Activated CD4-positive, alpha-beta T cell treated with anti-CD3 and anti-CD28 coated beads, Interleukin-2, amount 10 ng/mL, durations not matched to agents 24 days and 14 days (primary cell): ENCODE measurements at regions not wholly inside any gene's neighbourhood (a gene's known extent, or its start where the extent isn't known, plus 50 kb on each side); places are given as distances from the start of the nearest gene placed in this dataset.

ENCODE experiments used
- DNase-seq: peaks from one replicate; pipeline ENCODE4 v3.0.0; 2022
- H3K27ac Mint-ChIP-seq: one replicate; pipeline ENCODE4 v1.8.0; 2022; ENCODE audit warnings: mild to moderate bottlenecking, mixed read lengths
- H3K27me3 Mint-ChIP-seq: one replicate; pipeline ENCODE4 v1.8.0; 2022; ENCODE audit warnings: mixed read lengths
- H3K36me3 Mint-ChIP-seq: one replicate; pipeline ENCODE4 v1.8.0; 2022; ENCODE audit warnings: low read depth, mild to moderate bottlenecking, mixed read lengths
- H3K4me1 Mint-ChIP-seq: one replicate; pipeline ENCODE4 v1.8.0; 2021; ENCODE audit warnings: mixed read lengths
- H3K4me3 Mint-ChIP-seq: one replicate; pipeline ENCODE4 v1.8.0; 2022; ENCODE audit warnings: mild to moderate bottlenecking, moderate library complexity, mixed read lengths
- H3K9me3 Mint-ChIP-seq: one replicate; pipeline ENCODE4 v1.8.0; 2021; ENCODE audit warnings: mixed read lengths
- intact Hi-C: fragments of 100-400 bp; cut with micrococcal nuclease; formaldehyde crosslinking; loops from one replicate; pipeline ENCODE4 v1.15.1; 2023

- H3K9me3 Mint-ChIP-seq: peaks cover 4% of the 10 kb centered on the region
- intact Hi-C loops: no loop called here
- no peaks in the 10 kb centered on the region for H3K27me3 Mint-ChIP-seq
- H3K36me3 Mint-ChIP-seq: no peaks in the 10 kb centered on the region
- H3K27ac Mint-ChIP-seq: no peak overlapping the region
- no peak overlapping the region for H3K4me3 Mint-ChIP-seq
- no peaks in the 10 kb centered on the region for H3K4me1 Mint-ChIP-seq
- no peak for DNase-seq
Measured at GRCh38 chr3:117165601-117166051, 456.0 kb downstream of the TUSC7 start.

GRCh38 chr3:117168896-117169295 lies 459.3 kb downstream of the TUSC7 start:
- H3K4me1 Mint-ChIP-seq: no peaks in the 10 kb centered on the region
- no peaks in the 10 kb centered on the region for H3K9me3 Mint-ChIP-seq
- no peaks in the 10 kb centered on the region for H3K36me3 Mint-ChIP-seq
- H3K27ac Mint-ChIP-seq: no peak overlapping the region
- intact Hi-C loops: no loop called here
- H3K4me3 Mint-ChIP-seq: no peak overlapping the region
- no peak for DNase-seq
- no peaks in the 10 kb centered on the region for H3K27me3 Mint-ChIP-seq

GRCh38 chr3:117170094-117170493 lies 460.5 kb downstream of the TUSC7 start:
- Mint-ChIP-seq H3K4me3 (no peak overlapping the region), H3K36me3 (no peaks in the 10 kb centered on the region), H3K27ac (no peak overlapping the region), H3K9me3 (no peaks in the 10 kb centered on the region), H3K27me3 (no peaks in the 10 kb centered on the region), H3K4me1 (no peaks in the 10 kb centered on the region)
- intact Hi-C loops: no loop called here
- DNase-seq: no peak

GRCh38 chr3:117171124-117171523 lies 461.5 kb downstream of the TUSC7 start:
- no peaks in the 10 kb centered on the region for H3K36me3 Mint-ChIP-seq
- H3K9me3 Mint-ChIP-seq: no peaks in the 10 kb centered on the region
- no peak overlapping the region for H3K4me3 Mint-ChIP-seq
- no peaks in the 10 kb centered on the region for H3K27me3 Mint-ChIP-seq
- no peak for DNase-seq
- intact Hi-C loops: no loop called here
- no peak overlapping the region for H3K27ac Mint-ChIP-seq
- no peaks in the 10 kb centered on the region for H3K4me1 Mint-ChIP-seq

GRCh38 chr3:117172426-117172825 lies 462.8 kb downstream of the TUSC7 start:
- H3K9me3 Mint-ChIP-seq: no peaks in the 10 kb centered on the region
- H3K27me3 Mint-ChIP-seq: no peaks in the 10 kb centered on the region
- H3K36me3 Mint-ChIP-seq: no peaks in the 10 kb centered on the region
- H3K27ac Mint-ChIP-seq: no peak overlapping the region
- intact Hi-C loops: no loop called here
- no peak overlapping the region for H3K4me3 Mint-ChIP-seq
- no peak for DNase-seq
- no peaks in the 10 kb centered on the region for H3K4me1 Mint-ChIP-seq

- Mint-ChIP-seq H3K36me3 (no peaks in the 10 kb centered on the region), H3K9me3 (no peaks in the 10 kb centered on the region), H3K4me3 (no peak overlapping the region), H3K27me3 (no peaks in the 10 kb centered on the region), H3K27ac (no peak overlapping the region), H3K4me1 (no peaks in the 10 kb centered on the region)
- DNase-seq: no peak
- intact Hi-C loops: no loop called here
Measured at GRCh38 chr3:117181222-117181621, 471.6 kb downstream of the TUSC7 start.

DNA sequence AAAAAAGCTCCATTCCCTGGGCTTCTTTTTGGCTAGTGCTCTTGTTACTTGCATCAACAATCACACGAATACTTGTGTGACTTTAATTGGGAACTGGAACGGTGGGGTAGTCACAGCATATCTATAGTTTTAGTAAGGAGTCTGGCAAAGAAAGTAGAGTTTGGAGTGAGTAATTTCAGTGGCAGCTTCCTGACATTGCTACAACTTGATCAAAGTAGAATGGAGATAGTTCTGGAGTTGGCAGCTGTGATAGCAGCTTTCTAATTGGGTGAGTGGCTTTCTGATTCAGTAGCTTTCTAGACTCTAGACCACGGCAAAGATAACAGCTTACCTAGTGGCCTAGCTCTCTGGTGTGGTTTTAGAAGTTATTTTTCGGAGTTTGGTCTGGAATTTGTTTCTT lies 475.0 kb downstream of the TUSC7 start:
- Mint-ChIP-seq H3K4me3 (no peak overlapping the region), H3K27ac (no peak overlapping the region), H3K9me3 (no peaks in the 10 kb centered on the region), H3K4me1 (no peaks in the 10 kb centered on the region), H3K27me3 (no peaks in the 10 kb centered on the region), H3K36me3 (no peaks in the 10 kb centered on the region)
- intact Hi-C loops: no loop called here
- DNase-seq: no peak

DNA sequence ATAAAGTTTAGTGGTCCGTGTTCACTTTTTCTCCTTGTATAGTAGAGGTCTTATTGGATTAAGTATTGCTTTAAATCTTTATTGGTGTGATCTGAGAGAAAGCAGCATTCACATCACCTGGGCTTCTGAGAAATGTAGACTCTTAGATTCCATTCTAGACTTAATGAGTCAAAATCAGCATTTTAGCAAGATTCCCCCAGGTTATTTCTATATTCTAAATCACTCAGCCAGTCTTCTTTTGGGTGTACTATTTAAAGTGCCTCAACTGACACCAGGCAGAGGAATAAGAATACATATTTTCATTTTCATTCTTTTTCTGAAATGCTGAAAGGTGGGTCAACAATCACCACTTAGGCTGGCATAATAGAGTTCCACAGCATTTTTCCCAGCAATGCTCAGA lies 481.7 kb downstream of the TUSC7 start:
- H3K4me3 Mint-ChIP-seq: no peak overlapping the region
- H3K4me1 Mint-ChIP-seq: no peaks in the 10 kb centered on the region
- no peak for DNase-seq
- no peak overlapping the region for H3K27ac Mint-ChIP-seq
- no peaks in the 10 kb centered on the region for H3K27me3 Mint-ChIP-seq
- intact Hi-C loops: no loop called here
- no peaks in the 10 kb centered on the region for H3K9me3 Mint-ChIP-seq
- no peaks in the 10 kb centered on the region for H3K36me3 Mint-ChIP-seq

DNA sequence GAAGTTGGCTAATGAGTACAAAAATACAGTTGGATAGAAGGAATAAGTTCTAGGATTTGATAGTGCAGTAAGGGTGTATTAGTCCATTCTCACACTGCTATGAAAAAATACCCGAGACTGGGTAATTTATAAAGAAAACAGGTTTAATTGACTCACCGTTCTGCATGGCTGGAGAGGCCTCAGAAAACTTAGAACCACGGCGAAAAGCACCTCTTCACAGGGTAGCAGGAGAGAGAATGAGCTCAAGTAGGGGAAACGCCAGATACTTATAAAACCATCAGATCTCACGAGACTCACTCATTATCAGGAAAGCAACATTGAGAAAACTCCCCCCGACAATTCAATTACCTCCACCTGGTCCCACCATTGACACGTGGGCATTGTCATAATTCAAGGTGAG lies 483.3 kb downstream of the TUSC7 start:
- no peak overlapping the region for H3K27ac Mint-ChIP-seq
- no peaks in the 10 kb centered on the region for H3K27me3 Mint-ChIP-seq
- intact Hi-C loops: no loop called here

DNA sequence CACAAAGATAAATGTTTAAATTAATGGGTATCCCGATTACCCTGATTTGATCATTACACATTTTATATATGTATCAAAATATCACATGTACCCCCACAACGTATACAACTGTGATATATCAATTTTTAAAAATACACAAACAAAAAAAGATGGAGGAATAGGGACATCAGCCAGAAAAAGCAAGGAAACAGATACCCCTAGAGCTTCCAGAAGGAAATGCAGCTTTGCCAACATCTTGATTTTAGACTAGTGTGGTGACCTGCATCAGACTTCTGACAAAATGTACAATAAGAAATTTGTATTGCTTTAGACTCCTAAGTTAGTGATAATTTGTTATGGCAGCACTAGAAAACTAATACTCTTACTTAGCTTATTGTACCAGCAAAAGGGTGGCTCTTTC lies 483.8 kb downstream of the TUSC7 start:
- Mint-ChIP-seq H3K4me3 (no peak overlapping the region), H3K9me3 (no peaks in the 10 kb centered on the region), H3K27ac (no peak overlapping the region), H3K36me3 (no peaks in the 10 kb centered on the region), H3K4me1 (no peaks in the 10 kb centered on the region), H3K27me3 (no peaks in the 10 kb centered on the region)
- no peak for DNase-seq
- intact Hi-C loops: no loop called here

More for the DNA sequence above, 483.3 kb downstream of the TUSC7 start:
- Mint-ChIP-seq H3K4me1 (no peaks in the 10 kb centered on the region), H3K4me3 (no peak overlapping the region), H3K36me3 (no peaks in the 10 kb centered on the region), H3K9me3 (no peaks in the 10 kb centered on the region)
- no peak for DNase-seq

- H3K27me3 Mint-ChIP-seq: no peaks in the 10 kb centered on the region
- no peak overlapping the region for H3K4me3 Mint-ChIP-seq
- no peak overlapping the region for H3K27ac Mint-ChIP-seq
- H3K4me1 Mint-ChIP-seq: no peaks in the 10 kb centered on the region
- intact Hi-C loops: no loop called here
- no peak for DNase-seq
- no peaks in the 10 kb centered on the region for H3K9me3 Mint-ChIP-seq
- H3K36me3 Mint-ChIP-seq: no peaks in the 10 kb centered on the region
Measured at GRCh38 chr3:117195034-117195433, 485.5 kb downstream of the TUSC7 start.

DNA sequence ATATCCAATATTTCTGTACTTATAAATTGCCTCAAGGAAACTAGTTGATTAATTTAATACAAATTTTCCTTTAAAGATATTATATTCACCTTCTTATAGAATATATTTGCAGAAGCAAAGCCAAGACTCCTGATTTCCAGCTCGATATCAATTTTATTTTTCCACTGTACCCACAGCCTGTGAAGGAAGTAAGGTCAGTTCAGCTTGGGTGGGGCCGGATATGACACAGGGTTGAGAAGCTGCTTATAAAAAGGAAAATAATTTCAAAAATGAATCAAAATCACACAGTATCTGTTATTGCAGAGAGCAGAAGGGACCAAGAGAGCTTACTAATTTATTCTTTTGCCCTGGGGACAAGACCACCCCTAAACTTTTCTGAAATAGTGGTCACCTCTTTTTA lies 491.4 kb downstream of the TUSC7 start:
- no peaks in the 10 kb centered on the region for H3K9me3 Mint-ChIP-seq
- H3K4me1 Mint-ChIP-seq: no peaks in the 10 kb centered on the region
- H3K27ac Mint-ChIP-seq: no peak overlapping the region
- no peaks in the 10 kb centered on the region for H3K27me3 Mint-ChIP-seq
- no peak overlapping the region for H3K4me3 Mint-ChIP-seq
- intact Hi-C loops: no loop called here
- H3K36me3 Mint-ChIP-seq: no peaks in the 10 kb centered on the region
- DNase-seq: no peak

DNA sequence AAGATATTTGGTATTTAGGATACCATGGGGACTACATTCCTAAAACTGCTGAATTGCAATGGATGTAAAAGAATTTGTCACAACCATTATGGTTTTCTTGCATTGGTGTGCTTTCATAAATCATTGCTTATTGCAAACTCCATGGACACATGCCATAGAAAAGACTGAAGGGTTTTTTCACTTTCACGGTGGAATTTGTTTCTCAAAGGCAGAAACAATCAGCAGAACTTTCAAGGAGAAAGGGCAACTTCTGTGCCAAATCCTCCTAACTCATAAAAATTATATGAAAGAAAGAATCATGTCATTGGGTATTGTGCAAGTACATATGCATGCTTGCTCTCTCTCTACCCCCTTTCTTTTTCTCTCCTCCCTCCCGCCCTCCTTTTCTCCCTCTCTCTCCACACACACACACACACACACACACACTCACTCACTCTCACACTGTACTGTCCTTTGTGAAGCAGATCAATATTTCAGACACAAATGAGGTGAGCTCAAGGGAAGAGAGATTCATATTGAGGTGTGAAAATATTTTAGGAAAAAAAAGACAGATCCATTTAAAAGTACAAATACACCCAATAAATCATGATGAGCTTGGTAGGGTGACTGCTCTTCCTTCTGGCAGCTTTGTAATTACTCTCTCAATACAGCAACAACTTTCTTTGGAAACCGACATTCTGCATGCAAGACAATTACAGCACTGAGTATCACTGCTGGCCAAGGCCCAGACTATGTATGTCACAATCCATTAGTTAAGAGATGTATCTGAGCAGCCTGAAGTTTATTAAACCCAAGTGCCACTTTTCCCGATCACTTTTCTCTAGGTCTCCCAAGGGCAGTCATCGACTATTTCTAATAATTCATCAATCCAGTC lies 492.6 kb downstream of the TUSC7 start:
- no peaks in the 10 kb centered on the region for H3K9me3 Mint-ChIP-seq
- no peaks in the 10 kb centered on the region for H3K27me3 Mint-ChIP-seq
- H3K27ac Mint-ChIP-seq: no peak overlapping the region
- intact Hi-C loops: no loop called here
- H3K36me3 Mint-ChIP-seq: no peaks in the 10 kb centered on the region
- DNase-seq: no peak
- no peaks in the 10 kb centered on the region for H3K4me1 Mint-ChIP-seq
- no peak overlapping the region for H3K4me3 Mint-ChIP-seq

DNA sequence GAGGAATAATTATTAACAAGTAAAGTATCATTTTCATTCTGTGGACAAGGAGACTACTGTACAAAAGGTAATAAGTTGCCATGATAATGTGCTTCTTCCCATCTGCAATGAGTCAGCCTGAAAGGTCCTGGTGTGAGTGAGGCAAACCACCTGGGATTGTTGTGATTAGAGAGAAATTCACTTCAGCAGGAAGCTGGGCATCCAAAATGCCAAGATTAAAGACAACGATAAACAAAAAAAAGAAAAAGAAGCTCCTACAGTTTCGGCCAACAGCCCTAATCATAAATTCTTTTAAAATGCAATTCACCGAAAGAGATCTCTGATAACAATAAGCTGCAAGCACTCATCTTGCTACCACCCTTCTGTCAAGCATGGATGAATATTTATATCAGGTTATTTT lies 507.8 kb downstream of the TUSC7 start:
- no peaks in the 10 kb centered on the region for H3K9me3 Mint-ChIP-seq
- intact Hi-C loops: no loop called here
- no peaks in the 10 kb centered on the region for H3K4me1 Mint-ChIP-seq
- H3K27ac Mint-ChIP-seq: no peak overlapping the region
- H3K36me3 Mint-ChIP-seq: no peaks in the 10 kb centered on the region
- no peak for DNase-seq
- H3K4me3 Mint-ChIP-seq: no peak overlapping the region
- no peaks in the 10 kb centered on the region for H3K27me3 Mint-ChIP-seq

- no peaks in the 10 kb centered on the region for H3K36me3 Mint-ChIP-seq
- intact Hi-C loops: no loop called here
- H3K4me1 Mint-ChIP-seq: no peaks in the 10 kb centered on the region
Measured at GRCh38 chr3:117217760-117218316, 508.3 kb downstream of the TUSC7 start.

More at GRCh38 chr3:117217760-117218316, 508.3 kb downstream of the TUSC7 start:
- Mint-ChIP-seq H3K9me3 (no peaks in the 10 kb centered on the region), H3K27me3 (no peaks in the 10 kb centered on the region), H3K27ac (no peak overlapping the region), H3K4me3 (no peak overlapping the region)
- DNase-seq: no peak
